ENCODE measurements at regions not wholly inside any gene's neighbourhood (a gene's known extent, or its start where the extent isn't known, plus 50 kb on each side); places are given as distances from the start of the nearest gene placed in this dataset.

DNA sequence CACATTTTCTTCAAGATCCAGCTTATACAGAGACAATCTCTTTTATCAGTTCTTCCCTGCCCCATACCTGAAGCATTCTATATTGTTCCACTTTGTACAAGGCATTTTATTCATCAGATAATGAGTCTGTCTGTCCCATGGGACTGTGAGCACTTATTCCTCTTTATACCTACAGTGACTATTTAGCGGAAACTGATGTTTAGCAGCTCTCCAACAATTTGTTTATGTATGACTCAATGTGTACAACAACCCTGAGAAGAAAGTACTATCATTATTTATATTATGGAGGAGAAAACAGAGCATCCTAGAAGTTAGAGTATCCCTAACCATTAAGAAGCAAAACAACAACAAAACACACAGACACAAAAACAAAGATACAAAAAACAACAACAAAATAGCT is 306.5 kb downstream of the PRDM5 start:
- TF ChIP-seq, protein P1, sequence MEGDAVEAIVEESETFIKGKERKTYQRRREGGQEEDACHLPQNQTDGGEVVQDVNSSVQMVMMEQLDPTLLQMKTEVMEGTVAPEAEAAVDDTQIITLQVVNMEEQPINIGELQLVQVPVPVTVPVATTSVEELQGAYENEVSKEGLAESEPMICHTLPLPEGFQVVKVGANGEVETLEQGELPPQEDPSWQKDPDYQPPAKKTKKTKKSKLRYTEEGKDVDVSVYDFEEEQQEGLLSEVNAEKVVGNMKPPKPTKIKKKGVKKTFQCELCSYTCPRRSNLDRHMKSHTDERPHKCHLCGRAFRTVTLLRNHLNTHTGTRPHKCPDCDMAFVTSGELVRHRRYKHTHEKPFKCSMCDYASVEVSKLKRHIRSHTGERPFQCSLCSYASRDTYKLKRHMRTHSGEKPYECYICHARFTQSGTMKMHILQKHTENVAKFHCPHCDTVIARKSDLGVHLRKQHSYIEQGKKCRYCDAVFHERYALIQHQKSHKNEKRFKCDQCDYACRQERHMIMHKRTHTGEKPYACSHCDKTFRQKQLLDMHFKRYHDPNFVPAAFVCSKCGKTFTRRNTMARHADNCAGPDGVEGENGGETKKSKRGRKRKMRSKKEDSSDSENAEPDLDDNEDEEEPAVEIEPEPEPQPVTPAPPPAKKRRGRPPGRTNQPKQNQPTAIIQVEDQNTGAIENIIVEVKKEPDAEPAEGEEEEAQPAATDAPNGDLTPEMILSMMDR (conservative IDR thresholded peaks at IDR 0.05; ENCODE audit: low read depth, low read length), result no peak
- TF ChIP-seq POLR2A (IDR thresholded peaks at IDR 0.05; ENCODE audit: low read depth, low read length), result no peak
- no peak for TF ChIP-seq SMC3 (IDR thresholded peaks at IDR 0.05; ENCODE audit: low read depth, low read length)
- TF ChIP-seq CHD1 (IDR thresholded peaks at IDR 0.05; ENCODE audit: low read depth, low read length), result no peak
- no peak for TF ChIP-seq BHLHE40 (IDR thresholded peaks at IDR 0.05; ENCODE audit: low read depth, low read length)
- no peak for TF ChIP-seq MAZ (IDR thresholded peaks at IDR 0.05; ENCODE audit: borderline replicate concordance, low read depth, low read length)
- TF ChIP-seq, protein P2, sequence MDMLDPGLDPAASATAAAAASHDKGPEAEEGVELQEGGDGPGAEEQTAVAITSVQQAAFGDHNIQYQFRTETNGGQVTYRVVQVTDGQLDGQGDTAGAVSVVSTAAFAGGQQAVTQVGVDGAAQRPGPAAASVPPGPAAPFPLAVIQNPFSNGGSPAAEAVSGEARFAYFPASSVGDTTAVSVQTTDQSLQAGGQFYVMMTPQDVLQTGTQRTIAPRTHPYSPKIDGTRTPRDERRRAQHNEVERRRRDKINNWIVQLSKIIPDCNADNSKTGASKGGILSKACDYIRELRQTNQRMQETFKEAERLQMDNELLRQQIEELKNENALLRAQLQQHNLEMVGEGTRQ (IDR thresholded peaks at IDR 0.05; ENCODE audit: low read depth, low read length), result no peak

Measured in IMR-90 (cell line).